ENCODE measurements at regions not wholly inside any gene's neighbourhood (a gene's known extent, or its start where the extent isn't known, plus 50 kb on each side); places are given as distances from the start of the nearest gene placed in this dataset.

DNA sequence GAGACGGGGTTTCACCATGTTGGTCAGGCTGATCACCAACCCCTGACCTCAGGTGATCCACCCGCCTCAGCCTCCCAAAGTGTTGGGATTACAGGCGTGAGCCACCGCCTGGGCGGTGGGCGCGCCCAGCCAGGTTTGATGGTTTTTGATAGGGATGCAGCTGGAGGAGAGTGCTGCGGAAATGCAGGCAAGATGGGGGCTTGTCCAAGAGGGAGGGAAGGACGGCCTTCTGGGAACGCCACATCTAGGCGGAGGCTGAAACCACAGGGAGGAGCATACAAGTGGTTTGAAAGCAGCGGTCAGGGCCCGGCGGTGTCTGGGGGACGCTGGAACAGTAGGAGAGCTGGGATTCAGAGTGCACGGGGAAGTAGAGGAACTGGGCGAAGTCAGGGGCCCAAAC is 134.6 kb downstream of the VRK1 start:
- no peak for DNase-seq (ENCODE audit: low spot score)

DNA sequence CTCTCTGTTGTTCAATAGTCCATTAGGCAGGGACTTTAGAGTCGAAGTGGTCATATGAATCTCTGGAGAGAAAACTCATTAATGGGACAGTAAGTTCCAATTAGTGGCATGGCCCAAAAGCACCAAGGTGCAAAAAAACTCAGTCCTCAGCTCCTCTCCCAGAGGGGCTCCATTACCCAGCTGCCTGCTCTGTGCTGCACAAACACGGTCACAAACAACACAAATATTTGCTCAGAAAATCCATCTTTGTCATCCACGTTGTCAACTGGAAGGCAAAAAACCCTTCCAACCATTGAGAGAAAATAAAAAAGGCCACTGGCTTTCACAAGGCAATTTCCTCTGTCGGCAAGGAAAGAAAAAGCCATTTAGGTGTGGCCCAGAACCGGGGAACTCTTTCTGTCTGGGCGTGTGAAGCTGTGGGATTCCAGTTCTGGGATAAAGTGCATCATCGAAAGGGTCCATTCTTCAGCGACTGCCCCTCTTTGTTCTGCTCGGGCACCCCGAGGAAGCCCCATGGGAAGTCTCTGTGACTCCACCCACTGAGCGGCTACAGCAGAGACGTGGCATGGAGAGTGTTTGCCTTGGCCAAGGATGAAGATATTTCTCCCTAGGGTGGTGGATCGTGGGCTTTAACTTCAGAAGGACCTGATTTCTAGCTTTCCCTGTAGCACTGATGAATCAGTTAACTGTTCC is 137.6 kb downstream of the VRK1 start:
- no peak for DNase-seq (ENCODE audit: low spot score)

DNA sequence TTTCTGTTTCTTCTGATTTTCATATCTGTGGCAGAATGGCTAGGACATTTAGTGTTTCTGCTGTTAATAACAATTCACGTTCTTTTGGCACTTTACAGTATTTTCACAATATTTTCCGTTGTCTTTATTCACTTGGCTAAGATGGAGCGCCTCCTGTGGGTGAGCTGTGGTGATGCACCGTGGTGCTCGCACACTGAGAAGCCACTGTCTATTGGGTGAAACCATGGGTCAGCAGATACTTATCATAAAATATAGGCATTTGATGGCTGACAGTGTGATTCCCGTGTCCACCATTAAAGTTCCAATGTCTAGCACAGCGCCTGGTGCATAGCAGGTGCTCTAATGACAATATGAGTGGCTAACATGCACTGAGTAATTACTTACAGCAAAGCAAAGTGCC is 141.8 kb downstream of the VRK1 start:
- DNase-seq (ENCODE audit: low spot score) = no peak

DNA sequence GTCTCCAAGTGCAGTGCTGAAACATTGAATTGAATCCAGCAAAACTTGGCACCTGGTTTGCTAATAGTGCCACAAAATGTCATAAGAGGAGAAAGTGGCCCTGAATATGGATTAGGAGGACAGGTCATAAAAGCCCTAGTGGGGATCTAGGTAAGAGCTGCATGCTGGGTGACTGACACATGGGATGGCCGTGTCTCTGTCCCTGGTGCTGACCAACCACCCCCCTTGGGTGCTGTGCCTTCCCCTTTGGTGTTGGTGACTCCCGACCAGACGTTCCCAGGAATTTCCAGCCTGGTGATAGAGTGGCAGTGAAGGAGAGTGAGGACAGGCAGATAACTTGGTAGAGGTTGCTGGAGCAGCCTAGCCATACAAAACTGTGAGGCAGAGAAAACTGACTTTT is 142.8 kb downstream of the VRK1 start:
- no peak for DNase-seq (ENCODE audit: low spot score)

DNA sequence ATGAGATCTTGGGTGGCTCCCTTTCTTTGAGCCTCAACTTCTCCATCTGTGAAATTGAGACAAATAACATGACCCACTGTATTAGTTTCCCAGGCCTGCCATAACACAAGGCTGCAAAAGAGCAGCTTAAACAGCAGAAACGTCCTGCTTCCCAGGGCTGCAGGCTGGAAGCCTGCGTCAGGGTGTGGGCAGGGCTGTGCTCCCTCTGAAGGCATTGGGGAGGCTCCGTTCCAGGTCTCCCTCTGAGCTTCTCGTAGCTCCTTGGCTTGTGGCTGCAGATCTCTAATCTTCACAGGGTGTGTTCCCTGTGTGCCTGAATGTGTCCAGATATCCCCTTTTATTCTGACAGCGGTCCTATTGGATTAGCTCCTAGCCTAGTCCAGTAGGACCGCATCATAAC is 147.1 kb downstream of the VRK1 start:
- DNase-seq (ENCODE audit: low spot score) = no peak

DNA sequence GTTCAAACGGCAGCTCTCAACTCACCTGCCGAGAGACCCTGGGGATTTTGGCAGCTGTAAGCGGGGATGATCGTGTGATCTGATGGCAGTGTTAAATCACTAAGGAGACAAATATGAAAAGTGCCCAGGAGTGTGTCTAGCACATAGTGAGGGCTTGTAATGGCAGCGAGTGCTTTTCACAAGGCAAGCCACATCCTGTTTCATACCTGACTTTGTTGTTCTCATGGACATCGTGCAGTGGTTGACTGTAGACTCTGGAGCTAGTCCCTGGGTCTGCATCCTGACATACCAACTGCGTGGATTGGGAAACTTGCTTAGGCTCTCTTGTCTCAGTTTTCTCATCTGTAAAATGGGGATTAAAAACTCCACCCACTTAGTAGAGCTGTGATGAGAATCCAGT is 148.5 kb downstream of the VRK1 start:
- DNase-seq (ENCODE audit: low spot score) = no peak

DNA sequence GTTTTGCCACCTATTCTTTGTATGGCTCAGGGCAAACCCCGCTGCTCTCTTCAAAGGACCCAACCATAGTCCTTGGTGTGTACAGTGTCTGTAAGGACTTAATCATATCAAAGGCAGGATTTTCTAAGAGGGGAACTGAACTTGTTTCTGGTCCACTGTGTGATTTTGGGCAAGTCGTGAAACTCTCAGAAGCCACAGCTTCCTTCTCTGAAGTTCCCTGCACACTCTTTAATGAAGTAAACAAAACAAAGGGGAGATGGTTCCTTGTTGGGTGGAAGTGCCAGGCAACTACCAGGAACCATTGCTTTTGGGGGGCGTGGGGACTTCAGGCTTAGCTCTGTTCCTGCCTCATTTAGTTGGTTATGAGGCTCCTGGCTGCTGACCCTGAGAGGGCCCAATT is 152.4 kb downstream of the VRK1 start:
- no peak for DNase-seq (ENCODE audit: low spot score)

DNA sequence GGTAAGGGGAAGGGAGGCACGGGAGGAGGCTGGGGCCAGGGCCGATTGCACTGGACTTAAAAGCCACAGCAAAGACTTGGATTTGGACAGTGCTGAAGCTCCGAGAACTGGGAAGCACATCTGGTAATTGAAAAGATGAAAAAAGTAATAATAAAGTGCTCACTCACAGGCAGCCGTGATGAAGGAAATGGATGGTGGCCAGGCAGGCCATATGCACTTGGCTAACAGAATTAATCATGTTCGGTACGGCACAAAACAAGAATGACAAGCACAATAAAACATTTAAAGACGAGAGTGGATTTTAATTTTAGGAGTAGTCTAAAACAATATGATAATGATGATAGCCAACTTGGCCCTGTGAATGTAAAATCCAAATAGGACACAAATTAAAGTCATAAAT is 154.3 kb downstream of the VRK1 start:
- DNase-seq (ENCODE audit: low spot score) = no peak

DNA sequence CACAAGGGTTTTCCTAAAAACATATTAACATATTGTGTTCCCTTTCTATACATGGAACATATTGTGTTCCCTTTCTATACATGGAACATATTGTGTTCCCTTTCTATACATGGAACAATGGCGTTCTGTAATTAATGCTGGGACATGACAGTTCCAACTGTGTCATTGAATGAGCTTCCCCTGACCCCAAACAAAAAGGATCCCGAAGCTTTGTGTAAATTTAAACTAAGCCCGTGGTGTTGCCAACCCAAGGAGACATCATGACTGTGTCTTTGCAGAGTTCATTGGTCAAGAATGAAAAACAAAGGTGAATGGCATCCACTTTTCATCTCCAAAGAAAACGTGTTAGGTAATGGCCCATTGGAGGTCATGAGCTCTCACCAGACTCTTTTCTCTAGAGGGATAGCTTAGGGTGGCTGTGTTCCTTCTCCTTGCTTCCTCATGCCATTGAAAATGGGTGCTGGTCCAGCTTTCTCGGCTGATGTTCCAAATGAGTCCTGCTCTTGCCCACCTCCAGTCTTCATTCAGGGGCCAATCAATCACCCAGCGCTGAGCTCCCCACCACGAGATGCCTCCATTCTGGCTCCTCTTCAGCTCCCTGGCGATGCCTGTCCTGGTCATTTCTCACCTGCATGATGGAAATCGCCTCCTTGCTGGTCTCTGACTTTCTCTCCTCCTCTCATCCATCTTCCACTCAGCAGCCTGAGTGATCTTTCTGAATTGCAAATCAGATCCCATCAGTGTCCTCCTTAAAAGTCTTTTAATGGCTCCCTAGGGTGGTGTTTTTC is 156.1 kb downstream of the VRK1 start:
- DNase-seq (ENCODE audit: low spot score) = no peak

DNA sequence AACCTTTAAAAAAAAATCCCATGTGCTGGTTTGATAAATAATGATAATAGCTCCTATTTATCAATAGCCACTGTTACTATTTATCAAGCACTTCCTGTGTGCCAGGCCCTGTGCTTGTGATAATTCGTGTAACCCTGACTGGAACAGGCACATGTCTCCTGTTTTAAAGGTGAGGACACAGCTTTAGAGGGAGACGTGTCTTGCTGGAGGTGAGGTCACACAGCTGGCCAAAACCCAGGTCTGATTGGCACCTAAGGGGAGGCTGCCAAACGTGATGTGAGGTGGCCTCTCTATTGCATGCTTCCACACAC is 156.6 kb downstream of the VRK1 start:
- no peak for DNase-seq (ENCODE audit: low spot score)

DNA sequence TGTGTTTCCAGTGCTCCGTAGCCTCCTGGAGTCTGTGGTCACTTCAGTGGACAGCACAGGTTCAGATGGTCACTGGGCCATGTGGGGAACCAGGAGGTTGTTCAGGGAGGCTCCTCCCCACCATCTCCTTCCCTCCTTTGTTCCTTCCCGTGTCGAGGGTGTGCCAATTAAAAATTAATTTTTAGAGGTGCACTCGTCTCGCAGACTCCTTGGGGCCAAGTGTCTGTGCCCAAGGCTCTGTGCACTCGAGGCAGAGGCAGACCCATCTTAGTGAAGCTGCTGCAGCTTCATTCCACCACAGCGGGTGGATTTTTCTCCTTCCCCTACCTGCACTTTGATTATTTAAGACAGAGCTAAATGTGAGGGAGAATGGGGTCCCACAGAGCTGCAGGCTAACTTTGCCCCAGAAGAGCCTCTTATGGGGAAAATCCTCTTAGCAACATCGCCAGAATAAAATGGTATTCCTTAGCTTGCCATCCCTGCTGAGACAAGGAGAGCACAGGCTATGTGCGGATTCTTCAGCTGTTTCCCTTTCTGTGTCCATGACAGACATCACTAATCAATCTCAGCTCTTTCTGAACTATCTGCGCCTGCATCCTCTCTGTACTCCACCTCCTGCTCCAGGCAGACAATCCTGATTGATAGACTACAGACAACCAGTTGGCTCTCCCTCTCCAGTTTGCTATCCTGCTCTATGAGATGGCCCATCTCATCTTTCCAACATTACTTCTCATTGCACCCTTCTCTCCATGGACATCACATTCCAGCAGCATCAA is 159.5 kb downstream of the VRK1 start:
- DNase-seq (ENCODE audit: low spot score) = no peak

DNA sequence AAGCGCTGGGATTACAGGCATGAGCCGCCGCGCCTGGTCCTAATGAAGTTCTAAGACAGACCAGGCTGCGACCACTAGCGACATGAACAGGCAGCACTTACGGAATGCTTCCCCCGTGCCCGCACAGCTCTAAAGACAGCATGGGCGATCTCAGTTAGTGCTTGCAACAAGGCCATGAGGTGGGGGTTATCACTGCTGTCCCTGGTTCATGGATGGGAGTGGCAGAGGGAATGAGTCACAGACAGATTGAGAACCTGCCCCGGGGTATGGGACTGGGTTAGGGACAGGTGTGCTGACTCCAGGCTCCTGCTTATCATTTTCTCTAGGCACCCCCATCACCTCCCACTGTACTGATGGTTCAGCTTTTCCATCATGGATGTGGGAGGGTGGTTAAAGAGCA is 160.9 kb downstream of the VRK1 start:
- DNase-seq (ENCODE audit: low spot score) = no peak

DNA sequence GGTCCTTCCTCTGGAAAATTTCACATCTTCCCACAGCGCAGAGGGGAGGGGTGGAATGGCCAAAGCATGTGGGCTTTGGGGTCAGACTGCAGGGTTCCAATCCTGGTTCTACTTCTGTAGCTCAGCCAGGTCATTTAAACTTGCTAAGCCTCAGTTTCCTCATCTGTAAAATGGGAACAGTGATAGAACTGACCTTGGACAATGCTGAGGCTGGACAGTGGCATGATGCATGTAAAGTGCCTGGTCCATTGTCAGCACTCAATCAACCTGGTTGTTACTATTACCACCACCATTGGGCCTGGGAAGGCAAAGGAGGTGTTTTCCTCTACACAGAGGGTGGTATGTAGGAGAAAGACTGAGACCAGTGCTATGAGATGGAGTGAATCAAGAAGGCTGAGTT is 162.8 kb downstream of the VRK1 start:
- no peak for DNase-seq (ENCODE audit: low spot score)

DNA sequence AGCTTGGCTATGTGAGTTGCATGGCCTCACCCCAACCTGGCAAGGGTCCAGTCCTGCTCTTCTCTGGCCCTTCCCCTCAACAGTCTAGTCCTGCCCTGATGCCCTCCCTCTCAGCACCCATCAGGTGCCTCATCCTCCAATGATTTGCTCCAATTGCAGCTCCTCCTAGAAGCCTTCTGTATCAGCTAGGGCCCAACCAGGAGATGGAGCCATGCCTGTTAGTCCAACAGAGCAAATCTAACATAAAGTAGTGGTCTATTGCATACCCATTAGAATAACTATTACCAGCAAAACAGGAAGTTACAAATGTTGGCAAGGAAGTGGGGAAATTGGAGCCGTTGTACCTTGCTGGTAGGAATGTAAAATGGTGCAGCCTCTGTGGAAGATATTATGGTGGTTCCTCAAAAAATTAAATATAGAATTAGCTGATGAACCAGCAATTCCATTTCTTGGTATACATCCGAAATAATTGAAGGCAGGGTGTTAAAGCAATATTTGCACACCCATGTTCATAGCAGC is 163.5 kb downstream of the VRK1 start:
- DNase-seq (ENCODE audit: low spot score) = no peak

DNA sequence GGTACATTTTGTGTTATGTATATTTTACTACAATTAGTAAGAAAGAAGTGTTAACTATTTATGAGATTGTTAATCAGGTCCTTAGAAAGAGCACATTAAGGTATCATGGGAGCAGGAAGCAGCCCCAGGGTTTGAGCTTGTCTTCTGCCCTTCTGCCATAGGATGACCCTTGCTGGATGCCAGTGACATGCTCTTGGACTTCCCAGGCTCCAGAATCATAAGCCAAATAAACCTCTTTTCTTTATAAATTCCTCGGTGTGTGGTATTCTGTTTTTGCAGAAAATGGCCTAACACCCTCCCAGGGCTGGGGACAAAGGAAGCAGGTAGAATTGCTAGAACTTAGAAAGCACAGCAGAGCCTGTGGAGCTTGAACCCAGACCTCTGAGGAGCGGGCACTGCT is 164.7 kb downstream of the VRK1 start:
- no peak for DNase-seq (ENCODE audit: low spot score)

DNA sequence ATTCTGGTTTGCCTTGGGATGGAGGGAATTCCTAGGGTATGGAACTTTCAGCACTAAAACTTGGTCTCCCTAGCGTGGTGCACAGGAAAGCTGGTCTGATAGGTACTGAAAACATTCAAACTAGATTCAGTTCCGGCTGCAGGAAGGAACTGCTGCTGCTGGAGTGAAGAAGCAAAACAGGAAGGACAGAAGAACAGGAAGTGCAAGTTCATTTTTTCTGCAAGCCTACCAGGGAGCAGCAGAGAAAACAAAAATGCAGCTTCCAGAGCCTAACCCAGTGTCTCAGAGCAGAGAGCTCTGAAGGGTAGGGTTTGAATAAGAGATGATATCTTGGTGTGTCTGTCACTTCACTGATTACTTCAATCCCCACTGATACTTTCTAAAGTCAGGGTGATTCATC is 165.2 kb downstream of the VRK1 start:
- no peak for DNase-seq (ENCODE audit: low spot score)

DNA sequence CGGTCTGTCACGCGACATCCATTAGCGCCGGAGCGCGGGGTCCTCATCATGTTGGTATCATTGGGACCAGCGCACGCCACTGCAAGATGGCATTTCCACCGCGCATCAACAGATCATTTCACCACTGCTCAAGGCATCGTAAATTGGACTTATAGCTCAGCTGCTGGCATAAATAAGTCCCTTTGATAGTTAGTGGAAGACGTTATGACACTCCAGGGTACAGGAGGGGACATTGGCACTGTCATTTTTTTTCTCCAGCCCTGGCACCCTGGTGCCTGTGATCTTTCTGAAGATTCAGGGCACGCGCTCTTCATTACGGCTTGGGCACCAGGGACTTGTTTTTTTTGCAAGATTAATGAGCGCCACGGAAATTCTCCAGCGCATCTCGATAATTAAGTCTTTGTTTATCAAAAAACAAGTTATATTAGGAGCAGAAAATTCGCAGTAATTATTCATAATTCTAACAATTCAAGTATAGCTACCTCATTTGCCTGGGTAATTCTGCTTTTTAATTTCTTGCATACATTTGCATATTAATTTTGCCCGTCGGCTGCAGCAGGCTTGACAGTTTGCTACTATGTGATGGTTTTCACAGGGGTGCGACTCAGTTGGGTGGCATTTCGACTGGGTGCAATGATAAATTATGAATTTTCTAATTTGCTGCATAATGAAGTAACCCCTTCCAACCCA is 167.7 kb downstream of the VRK1 start:
- no peak for DNase-seq (ENCODE audit: low spot score)

DNA sequence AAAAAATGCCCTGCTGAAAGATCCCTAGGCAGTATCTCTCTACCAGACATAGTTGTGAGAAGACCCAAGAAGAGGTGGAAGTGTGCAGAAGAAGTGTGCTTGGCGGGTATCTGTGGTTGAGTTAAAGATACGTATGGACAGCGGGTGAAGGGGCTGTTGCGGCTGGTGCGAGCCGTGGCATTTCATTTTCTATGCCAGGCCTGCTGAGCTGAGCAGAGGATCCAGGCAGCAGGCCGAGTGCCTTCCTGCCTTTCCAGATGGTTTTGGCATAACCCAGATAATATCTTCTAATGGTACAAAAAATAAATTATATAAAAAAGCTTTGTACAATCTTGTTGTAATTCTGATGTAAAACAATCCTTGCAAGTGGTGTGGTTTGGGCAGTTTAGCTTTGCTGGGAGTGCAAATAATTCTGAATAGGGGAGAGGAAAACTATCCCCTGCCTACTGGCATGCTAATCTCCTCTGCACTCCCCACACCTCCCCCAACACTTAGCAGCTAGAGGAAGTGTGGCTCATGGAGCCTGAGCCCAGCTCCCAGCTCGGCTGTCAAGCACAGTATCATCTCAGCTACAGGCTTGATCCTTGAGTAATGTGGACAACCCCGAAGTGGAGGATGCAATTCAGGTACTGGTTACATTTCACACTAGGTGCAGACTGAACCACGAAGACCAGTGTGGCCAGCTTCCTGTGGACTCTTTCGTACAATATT is 168.9 kb downstream of the VRK1 start:
- no peak for DNase-seq (ENCODE audit: low spot score)

DNA sequence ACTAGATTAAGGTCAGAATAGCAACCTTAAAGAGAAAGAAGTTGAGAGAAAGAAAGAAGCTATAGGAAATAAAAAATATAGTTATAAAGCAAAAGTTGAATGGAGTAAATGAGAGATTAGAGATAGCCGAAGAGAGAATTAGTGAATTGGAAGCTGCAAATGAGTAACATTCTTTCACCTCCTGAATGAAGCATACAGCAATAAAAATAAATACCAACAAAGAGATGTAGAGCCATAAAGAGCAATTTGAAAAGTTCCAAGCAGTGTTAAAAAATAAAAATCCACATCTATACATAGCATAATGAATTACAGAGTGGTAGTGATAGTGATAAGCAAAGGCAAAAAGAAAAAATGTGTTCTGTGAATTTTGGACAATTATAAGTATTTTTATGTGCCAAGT is 177.9 kb downstream of the VRK1 start:
- DNase-seq (ENCODE audit: low spot score) = no peak

DNA sequence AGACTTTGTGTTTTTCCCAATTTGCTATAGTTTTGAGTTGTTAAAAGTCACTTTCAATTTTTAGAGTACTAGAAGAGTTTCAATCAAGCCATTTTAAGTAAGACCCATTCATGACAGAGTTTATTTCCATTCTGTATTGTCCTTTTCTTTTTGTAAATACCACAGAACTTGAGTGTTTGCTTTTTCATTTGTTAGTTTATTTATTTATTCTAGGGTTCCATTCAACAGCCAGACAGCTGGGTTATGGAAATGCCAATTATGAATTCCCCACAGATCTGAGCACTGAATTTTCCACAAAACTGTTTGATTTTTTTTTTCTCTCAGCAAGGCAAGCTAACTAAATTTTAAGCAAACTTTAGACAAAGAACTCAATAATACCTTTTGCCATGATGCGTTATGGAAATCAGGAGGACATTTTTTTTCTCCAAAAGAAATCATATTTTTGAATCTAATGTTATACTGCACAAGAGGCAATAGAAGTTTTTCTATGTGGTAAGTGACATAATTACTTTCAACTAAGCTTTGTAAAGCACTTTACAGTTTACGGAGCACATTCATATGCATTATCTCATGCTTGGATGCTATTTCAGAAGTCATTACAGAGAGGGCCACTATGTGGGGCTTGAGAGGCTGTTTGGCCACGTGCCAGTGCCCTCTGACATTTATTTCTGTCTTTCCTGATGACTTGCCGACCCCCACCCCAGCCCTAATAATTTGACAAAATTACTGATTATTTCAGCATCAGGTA is 181.5 kb downstream of the VRK1 start:
- no peak for DNase-seq (ENCODE audit: low spot score)

DNA sequence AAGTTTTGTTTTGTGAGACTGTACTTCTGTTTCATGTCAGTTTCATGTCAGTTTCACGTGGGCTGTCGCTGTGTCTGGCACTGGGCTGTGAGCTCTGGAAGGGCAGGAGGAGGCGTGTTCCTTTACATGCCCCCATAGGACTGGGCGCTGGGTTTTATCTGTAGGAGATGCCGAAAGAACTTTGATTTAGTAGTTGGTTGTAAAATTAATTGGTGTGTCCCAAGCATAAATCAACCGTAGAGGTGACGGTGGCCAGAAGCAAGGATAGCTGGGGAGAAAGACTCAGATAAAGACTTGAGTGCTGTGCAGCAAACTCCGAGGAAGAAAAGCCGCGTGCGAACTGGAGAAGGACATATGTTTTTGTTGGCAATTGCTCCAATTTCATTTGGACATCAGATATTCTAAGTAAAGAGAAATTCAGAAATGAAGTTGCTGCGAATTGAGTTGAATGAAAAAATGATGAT is 182.5 kb downstream of the VRK1 start:
- no peak for DNase-seq (ENCODE audit: low spot score)

Data from ureter (tissue), 1 donor.